COLO668 (cell line): ENCODE measurements at regions not wholly inside any gene's neighbourhood (a gene's known extent, or its start where the extent isn't known, plus 50 kb on each side); places are given as distances from the start of the nearest gene placed in this dataset.
A peak's percentile ranks its signal among the peaks of the same experiment; 100 is the strongest.
"Not testable (repeated sequence)": the region's sequence is repeated elsewhere in the genome, so short reads cannot be mapped to it uniquely, and the experiment has no call there.

ENCODE experiments used
- DNase-seq: peaks from one replicate; lab custom pipeline; 2025; ENCODE audit not compliant: unreplicated experiment; lab: John Stamatoyannopoulos, UW

DNA sequence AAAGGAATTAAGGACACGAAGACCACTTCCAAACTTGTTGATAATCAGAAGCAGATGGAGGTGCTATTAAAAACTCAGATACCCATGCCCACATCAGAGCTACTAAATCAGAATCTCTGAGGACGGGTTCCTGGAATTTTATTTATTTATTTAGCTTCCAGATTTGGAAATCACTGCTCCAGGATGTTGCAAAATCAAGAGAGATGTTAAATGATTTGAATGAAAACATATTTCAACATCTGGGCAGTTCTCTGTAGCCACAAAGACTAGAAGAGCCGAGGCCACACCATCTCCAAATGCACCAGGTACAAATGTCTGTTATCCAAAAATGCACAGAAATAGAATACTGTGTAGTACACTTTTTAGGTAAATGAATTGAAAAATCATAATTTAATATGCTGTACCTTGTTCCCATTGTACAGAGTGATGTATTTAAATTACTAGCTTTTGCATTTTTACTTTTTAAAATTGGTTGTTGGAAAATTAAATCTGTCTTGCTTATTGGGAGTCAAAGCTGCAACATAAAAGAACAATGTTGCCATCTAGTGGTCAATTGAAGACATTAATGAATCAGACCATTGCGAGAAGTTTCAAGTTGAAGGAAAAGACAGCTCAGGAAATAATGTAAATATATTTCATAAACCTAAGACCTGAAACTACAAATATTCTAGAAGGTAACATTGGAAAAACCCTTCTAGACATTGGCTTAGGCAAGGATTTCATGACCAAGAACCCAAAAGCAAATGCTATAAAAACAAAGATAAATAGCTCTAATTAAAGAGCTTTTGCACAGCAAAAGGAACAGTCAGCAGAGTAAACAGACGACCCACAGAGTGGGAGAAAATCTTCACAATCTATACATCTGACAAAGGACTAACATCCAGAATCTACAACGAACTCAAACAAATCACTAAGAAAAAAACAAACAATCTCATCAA lies 151.3 kb upstream of the TTC29 start:
- no peak for DNase-seq

DNA sequence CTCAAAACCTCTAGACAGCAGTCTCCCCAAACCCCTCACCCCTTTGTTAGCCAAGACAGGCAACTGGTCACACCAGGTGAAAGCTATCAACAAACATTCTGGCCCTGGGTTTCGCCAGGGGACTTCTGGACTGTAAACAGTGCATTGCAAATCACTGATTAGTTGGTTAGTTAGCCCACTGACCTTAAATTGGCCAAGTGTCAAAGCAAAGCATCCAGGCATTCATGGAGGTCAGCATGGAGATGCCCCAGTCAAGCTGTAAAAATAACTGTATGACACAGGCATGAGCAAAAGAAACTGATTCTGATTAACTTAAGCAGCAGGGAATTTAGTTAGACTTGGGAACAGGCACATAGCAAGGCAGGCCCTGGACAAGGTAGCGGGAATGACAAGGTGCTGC lies 156.0 kb upstream of the TTC29 start:
- no peak for DNase-seq

DNA sequence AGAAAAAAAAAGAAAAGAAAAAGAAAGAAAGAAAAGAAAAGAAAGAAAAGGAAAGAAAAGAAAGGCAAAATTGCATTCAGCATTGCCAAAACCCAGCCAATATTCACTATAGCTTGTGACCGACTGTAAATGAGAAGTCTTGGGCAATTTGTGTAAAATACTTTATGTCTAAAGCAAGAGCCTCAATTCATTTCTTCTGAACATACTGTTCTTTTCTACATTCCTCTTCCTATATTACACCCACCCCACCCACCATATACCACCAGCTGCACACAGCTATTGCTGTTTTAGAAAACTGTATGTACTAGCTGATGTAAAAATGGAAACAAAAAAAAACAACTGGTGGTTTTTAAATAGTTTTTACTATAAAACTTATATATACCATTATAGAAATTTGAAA lies 156.9 kb upstream of the TTC29 start:
- DNase-seq, result no peak

DNA sequence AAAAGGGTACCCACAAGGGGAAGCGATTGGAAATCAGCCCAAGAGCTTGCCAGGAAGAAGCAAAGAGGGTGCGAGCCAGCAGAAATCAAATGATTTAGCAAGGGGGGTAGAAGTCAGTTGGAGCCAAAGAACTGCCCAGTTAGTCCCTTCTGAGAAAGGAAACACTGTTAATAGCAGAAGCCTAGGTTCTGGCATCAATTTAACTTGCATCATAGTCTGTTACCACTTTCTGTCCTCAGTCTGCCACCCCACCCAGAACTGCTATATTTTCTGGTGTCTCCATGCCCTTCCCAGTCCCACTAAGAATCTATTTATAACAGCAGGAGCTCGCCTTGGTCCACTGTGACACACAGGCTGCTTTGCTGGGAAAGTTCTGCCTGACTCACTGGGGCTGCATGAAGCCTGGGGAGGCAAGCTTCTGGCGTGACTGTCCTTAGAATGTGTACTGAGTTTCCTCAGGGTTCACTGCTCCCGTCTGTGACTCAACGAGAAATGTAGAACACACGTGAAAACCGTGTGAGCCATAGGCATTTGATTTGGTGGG lies 157.8 kb upstream of the TTC29 start:
- no peak for DNase-seq

DNA sequence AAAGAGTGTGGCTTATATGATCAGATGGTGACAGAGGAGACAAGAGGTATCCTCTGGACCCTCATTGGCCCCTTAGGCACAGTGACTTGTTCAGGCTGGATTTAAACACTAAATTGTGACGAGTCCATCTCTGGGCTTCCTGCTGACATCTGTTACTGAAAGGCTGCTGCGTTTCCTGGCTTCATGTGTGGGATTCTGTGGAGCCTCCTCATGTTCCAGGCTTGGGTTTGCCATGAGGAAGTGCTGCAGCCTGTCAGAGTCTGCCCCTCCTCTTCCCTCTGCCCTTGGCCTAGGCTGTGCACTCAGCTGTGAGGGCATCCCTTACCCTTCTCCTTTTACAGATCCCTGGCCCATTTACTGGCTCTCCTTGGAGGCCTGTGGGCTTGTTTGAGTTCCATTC lies 159.1 kb upstream of the TTC29 start:
- no peak for DNase-seq

DNA sequence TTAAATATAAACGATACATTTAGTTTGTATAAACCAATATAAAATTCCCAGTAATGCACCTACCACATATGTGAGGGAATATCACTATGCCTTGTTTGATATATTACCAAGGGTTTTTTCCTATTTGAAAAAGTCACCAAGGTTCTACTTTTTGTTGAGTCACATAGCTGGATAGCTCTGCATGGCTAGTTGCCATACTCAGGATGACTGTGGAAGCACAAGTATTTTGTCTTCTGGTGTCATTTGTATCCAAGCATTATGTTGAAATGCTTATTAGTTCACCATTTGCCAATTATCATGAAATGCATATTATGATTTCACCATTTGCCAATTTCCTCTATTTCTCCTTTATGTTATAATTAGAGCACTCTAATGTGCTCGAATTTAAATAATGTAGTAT lies 162.7 kb upstream of the TTC29 start:
- DNase-seq, result no peak

DNA sequence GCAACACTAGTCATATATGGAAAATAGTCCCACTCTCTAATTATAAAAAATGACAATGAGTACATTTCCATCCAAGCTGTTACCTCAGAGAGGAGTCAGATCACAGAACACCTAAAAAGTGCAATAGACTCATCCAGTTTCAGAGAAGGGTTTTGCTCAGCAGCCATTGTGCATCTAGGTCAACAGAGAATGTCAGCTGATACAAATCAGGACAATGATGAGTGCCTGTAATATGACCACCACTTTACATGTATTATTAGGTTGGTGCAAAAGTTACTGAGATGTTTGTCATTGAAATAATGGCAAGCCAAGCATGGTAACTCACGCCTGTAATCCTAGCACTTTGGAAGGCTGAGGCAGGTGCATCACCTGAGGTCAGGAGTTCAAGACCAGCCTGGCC lies 164.1 kb upstream of the TTC29 start:
- DNase-seq, result peak; percentile 5

DNA sequence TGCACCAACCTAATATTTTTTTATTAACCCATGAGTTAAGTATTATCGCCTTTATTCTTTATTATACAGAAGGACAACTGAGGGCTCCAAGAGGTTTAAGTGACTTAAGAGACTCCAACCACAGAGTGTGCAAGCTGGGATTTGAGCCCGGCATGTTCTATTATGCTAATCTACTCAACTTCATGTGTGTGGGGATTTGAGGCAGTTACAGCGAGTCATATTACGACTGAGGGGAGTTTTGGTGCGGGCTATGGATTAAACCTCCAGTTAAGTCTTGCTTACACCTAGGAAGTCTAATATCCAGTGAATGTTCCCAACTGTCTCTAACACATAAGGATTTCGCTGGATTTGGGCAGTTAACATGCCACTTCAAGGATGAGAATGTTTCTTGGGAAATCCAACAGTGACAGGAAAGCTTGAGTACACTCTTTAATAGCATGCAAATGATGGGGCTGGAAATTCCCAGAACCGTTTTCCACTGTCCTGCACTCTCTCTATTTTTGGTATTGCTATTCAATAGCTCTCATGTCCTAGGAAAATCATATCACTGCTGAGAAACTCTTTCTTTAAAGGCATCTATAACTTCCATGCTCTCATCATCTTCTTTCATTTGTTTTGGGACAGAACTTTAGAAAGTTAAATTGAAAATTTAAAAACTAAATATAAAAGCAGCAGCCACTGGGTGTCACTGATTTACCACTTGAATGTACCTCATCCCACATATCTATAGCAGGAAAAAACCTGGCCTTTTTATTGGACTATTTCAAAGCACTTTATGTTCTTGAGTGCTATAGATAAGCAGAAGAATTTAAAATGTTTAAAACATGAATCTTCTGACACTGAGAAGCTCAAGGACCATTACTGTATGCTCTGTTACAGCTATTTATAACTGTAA lies 165.1 kb upstream of the TTC29 start:
- DNase-seq, result no peak

DNA sequence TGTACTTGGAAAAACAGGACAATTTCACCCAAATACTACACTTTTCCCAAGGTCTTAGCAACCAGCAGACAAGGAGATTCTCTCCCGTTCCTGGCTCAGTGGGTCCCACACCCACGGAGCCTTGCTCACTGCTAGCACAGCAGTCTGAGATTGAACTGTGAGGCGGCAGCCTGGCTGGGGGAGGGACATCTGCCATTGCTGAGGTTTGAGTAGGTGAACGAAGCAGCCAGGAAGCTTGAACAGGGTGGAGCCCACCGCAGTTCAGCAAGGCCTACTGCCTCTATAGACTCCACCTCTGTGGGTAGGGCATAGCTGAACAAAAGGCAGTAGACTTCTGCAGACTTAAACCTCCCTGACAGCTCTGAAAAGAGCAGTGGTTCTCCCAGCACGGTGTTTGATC lies 166.5 kb upstream of the TTC29 start:
- not testable (repeated sequence) for DNase-seq

DNA sequence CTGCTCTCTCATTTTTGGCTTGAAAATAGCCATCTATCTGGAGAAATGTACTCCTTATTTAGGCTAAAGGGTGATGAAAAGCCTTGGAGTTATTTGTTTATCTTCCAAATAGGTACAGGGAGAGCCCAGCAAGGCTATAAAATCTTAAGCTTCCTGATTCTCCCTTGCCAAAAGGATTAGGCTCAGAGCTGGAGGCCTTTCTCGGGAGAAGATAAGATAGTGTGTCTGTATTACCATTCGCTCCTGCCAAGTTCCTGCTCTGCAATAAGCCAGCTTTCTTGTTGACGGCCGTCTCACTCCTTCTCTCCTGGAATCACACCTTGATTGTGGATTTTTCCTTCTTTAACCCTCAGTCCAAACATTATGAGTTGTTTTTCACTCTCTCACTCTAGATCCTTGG lies 171.8 kb upstream of the TTC29 start:
- DNase-seq, result no peak

DNA sequence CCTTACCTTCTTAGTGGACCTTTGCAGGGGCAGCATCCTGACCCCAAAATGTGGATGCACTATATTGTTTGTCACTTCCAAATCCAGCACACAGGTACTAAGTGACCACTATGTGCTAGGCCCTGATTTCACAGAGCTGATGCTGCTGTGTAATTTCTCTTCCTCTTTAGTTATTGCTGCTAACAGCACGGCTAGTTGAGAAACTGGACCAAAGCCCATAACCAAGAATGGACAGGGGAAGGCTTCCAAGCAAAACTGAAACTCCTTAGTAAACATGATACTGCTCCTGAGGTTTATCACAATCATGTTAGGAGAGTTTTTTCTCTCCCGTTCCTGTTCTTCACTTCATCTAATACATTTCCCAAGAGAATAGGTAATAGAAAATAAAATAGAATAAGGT lies 172.9 kb upstream of the TTC29 start:
- no peak for DNase-seq

DNA sequence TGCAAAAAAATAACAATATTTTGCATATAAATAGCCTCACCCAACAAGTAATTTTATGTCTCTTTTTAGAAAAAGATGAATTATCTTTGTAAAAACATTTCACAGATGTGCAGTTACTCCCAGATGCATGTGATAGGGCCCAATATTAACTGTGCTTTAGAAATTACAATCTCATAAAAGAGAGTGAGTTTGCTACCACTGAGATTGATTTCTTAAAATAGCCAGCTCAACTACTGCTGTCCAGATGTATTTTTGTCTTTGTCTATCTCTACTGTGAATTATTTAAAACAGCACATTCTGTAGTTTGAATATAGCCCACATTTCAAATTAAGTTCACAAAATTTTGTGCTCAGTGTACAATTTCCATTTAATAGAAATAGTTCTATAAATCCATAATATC lies 177.0 kb upstream of the TTC29 start:
- DNase-seq, result no peak

DNA sequence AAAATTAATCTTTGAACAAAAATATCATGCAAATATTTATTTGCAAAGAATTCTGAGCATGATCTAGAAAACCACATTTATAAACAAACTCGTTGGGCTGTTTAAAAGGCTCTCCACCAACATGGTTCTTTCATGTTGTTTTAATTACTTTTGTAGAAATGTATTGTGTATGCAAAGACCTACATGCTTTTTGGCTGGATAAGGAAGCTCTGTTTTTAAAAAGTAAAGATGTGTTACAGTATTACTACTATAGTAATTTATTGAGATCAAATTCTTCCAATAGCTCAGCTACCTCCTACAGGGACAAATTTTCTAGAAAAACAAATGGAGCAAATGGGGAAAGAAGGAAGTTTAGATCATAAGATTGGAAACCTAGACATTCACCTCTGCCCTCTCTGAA lies 177.5 kb upstream of the TTC29 start:
- no peak for DNase-seq

DNA sequence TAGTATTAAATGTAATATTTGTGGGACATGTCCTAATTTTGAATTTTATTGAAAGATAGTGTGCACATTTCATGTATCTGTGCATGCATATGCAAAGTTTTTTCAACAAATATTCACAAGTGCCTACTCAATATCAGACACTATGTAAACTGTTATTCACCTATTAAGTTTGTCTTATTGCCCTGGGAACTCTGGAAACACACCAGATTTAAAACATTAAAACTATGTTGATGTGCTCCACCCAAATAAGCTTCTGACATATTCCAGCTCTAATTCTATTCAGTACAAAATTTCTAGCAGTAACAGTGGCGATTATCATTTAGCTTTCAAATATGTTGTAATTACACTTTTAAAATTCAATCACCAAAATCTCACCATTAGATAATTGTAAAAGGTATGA lies 183.1 kb upstream of the TTC29 start:
- no peak for DNase-seq

DNA sequence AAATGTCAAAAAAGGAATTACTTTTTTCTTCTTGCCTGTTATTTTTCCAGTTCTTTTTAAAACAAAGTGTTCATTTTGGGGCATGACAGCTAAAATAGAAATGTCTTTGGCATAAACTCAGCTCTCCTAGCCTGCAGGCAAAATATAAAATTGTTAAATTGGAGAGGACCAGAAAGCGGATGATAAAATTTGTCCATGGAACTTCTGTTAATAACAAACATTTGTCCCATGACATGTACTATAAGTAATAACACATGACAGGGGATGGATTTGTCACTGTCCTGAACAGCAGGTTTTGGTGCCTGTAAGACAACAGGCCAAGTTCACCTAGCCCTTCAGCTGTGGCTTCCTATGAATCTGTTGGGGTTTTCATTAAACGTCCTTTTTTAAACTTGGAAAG lies 184.0 kb upstream of the TTC29 start:
- no peak for DNase-seq

DNA sequence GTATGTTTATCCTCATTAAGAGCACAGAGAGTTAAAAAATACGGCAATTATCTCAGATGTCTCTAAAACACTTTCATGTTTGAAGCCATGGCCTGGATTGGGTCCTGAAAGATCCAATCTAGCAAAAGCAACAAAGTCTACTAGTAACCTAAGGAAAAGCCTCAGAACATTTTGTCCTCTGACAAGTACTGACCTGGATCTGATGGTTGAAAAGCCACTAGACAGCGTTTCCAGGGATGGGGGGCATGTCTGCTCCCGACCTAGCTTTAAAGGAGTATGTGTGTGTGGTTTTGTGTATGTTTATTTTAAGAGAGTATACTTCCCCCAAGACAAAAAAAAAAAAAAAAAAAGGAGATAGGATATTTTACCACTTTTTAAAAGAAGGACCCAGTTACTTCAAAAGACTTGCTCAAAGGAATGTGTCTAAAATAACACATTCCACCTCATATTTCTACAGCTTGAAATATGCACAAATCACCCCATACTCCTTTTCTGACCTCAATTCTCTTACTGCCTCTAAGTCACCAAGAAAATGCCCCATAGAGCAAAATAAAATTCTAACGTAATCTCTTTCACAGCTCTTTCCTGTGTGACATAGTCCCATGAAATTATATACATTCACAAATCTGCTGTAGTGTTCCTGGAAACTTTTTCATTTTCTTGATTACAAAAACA lies 189.0 kb upstream of the TTC29 start:
- DNase-seq, result no peak

DNA sequence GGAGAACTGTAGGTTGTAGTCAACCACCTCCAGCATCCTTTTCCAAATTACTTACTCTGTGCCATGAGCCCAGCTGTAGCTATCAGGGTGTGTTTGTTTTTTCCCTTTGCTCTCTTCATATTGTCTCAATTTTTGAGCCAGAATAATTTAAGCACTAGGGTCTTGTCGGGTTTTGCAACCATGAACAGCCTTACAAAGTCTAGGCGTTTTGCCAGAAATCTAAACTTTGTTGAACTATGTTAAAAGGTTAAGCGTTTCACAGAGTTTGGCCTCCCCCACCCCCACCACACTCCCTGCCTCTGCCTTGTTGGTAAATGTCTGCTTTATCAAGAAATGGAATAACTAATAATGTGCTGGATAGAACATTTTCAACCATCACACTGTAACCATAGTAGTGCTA lies 190.6 kb upstream of the TTC29 start:
- no peak for DNase-seq

DNA sequence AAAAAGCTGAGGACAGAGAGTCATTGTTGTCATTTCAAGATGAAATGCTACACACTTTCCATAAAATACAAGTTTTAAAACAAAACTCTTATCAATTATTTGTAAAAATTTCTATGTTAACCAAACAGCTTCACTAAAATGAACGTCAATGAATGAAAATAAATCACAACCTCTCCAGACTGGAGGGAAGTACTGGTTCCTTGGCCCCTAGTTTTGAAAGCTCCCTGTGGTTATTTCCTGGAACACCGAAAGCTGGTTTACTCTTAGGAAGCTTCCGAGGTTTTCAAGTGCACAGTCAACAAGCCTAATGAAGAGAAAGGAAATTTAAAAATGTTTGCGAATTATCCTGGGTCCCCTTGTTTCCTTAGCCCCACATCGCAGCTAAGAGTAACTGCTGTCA lies 191.1 kb upstream of the TTC29 start:
- DNase-seq, result no peak

DNA sequence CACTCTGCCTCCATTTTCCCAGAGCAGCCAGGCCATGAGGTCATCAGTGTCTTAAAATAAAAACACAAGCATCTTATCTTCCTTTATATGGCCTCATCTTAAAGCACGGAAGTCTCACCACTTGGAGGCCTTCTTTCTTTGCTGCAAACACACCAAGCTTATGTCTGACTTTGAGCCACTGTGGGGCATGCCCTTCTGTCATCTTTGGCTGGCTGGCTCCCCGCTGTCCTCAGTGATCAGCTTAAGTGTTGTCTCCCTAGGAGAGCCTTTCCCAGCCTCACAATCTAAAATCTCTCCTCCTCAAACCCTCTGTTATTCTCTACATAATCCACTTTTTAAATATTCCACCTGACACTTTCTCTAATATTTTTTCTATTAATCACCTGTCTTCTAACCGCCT lies 191.6 kb upstream of the TTC29 start:
- DNase-seq, result no peak

DNA sequence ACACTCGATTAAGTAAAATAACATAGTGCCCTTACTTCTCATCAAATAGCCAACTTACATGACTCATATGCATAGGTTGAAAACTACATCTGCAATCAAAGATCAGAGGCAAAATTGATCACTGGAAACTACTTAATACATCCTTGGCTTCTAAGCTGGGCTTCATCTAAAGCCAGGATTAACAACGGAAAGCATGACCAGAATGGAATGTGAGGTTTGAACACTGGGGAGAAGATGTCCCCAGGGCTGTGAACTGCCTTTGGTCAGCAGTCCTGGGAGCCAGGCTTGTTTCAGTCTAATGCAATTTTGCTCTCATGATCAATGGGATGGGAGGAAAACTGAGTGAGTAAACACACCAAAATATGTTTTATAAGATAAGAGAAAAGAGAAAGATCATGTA lies 192.5 kb upstream of the TTC29 start:
- no peak for DNase-seq

DNA sequence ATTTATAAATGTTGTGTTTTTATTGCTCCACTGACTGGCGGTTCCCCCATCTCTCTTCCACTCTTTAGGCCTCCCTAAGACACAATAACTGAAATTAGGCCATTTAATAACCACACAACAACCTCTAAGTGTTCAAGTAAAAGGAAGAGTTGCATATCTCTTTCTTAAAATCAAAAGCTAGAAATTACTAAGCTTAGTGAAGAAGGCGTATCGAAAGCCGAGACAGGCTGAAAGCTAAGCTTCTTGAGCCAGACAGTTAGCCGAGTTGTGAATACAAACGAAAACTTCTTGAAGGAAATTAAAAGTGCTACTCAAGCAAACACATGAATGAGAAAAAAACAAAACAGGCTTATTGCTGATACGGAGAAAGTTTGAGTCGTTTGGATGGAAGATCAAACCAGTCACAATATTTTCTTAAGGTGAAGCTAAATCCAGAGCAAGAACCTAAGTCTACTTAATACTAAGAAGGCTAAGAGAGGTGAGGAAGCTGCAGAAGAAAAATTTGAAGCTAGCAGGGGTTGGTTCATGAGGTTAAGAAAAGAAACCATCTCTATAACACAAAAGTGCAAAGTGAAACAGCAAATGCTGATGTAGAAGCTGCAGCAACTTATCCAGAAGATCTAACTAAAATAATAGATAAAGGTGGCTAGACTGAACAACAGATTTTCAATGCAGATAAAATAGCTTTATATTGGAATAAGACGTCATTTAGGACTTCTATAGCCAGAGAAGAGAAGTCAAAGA lies 194.0 kb upstream of the TTC29 start:
- no peak for DNase-seq
